Thyroid gland (tissue), 4 donors: ENCODE measurements at regions not wholly inside any gene's neighbourhood (a gene's known extent, or its start where the extent isn't known, plus 50 kb on each side); places are given as distances from the start of the nearest gene placed in this dataset.

ENCODE experiments used
- POLR2A ChIP-seq, 2 donors: fragments of 450-650 bp; IDR thresholded peaks; one replicate each; pipeline ENCODE4 v1.6.1; 2017; ENCODE audit warnings: antibody characterized with exemption in 2 of 2, mild to moderate bottlenecking in 2 of 2, moderate library complexity in 1 of 2
- TF ChIP-seq, protein P1 (sequence below), 6 experiments: fragments of 200-600 bp in 3 of 6; fragments of 450-650 bp in 3 of 6; sonication (generic) in 3 of 6; IDR thresholded peaks; one replicate each; pipeline ENCODE4 v1.5.1; 2016 to 2019; ENCODE audit warnings: antibody characterized with exemption in 6 of 6, mild to moderate bottlenecking in 2 of 6, inconsistent platforms in 1 of 6, moderate library complexity in 1 of 6

DNA sequence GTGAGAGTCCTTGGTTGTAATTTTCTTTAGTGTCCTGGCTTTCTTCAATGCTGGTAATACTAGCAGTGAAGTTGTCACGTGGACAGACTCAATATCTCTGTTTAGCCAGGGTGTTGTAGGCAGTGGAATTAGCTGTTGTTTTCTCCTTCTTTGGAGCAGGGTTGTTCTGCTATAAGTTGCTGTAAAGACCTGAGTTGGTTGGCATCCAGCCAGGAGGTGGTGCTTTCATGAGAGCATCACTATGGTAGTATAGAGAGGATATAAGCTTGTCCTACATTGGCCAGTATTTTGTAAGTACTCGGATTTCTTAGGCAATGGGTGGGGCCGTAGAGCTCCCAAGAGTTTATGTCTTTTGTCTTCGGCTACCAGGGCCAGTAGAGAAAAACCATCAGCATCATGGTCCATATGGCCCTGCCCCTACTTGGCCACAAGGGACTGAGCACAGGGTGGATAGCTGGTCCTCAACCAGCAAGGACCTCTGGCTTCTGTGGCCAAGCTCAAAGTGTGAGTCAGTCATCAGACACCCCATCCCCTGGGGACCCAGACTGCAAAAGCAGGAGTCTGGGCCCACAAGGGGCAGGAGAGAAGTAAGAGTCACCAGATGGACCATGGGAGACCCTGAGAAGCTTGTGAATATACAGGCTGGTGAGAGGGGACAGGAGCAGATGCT is 127.9 kb upstream of the NXT1 start:
- no peak for TF ChIP-seq POLR2A (IDR thresholded peaks at IDR 0.05)
- TF ChIP-seq, protein P1, sequence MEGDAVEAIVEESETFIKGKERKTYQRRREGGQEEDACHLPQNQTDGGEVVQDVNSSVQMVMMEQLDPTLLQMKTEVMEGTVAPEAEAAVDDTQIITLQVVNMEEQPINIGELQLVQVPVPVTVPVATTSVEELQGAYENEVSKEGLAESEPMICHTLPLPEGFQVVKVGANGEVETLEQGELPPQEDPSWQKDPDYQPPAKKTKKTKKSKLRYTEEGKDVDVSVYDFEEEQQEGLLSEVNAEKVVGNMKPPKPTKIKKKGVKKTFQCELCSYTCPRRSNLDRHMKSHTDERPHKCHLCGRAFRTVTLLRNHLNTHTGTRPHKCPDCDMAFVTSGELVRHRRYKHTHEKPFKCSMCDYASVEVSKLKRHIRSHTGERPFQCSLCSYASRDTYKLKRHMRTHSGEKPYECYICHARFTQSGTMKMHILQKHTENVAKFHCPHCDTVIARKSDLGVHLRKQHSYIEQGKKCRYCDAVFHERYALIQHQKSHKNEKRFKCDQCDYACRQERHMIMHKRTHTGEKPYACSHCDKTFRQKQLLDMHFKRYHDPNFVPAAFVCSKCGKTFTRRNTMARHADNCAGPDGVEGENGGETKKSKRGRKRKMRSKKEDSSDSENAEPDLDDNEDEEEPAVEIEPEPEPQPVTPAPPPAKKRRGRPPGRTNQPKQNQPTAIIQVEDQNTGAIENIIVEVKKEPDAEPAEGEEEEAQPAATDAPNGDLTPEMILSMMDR (IDR thresholded peaks at IDR 0.05), result no peak
